HG02642 (cell line): ENCODE measurements at regions not wholly inside any gene's neighbourhood (a gene's known extent, or its start where the extent isn't known, plus 50 kb on each side); places are given as distances from the start of the nearest gene placed in this dataset.

Source experiments
- ATAC-seq: cut with Tn5 transposase; IDR thresholded peaks from one replicate; pipeline ENCODE4 v1.9.1; 2021; ENCODE audit warnings: mild to moderate bottlenecking; ENCODE audit not compliant: unreplicated experiment, poor library complexity

- ATAC-seq = no peak
Measured at GRCh38 chr10:36515319-36515718, 610.1 kb upstream of the ANKRD30A start.

GRCh38 chr10:36507715-36508114, 617.7 kb upstream of the ANKRD30A start:
- no peak for ATAC-seq

- ATAC-seq = no peak
Measured at GRCh38 chr10:36506697-36507496, 618.5 kb upstream of the ANKRD30A start.

GRCh38 chr10:36506261-36506660, 619.1 kb upstream of the ANKRD30A start:
- no peak for ATAC-seq

GRCh38 chr10:36504758-36505157, 620.6 kb upstream of the ANKRD30A start:
- no peak for ATAC-seq

GRCh38 chr10:36500266-36500665, 625.1 kb upstream of the ANKRD30A start:
- no peak for ATAC-seq

GRCh38 chr10:36499693-36500092, 625.7 kb upstream of the ANKRD30A start:
- no peak for ATAC-seq

- no peak for ATAC-seq
Measured at GRCh38 chr10:36496758-36497157, 628.6 kb upstream of the ANKRD30A start.

- ATAC-seq = no peak
Measured at GRCh38 chr10:36494371-36494770, 631.0 kb upstream of the ANKRD30A start.

GRCh38 chr10:36493516-36493880, 631.9 kb upstream of the ANKRD30A start:
- ATAC-seq = no peak

GRCh38 chr10:36492590-36493515, 632.5 kb upstream of the ANKRD30A start:
- ATAC-seq = no peak

GRCh38 chr10:36491926-36492325, 633.5 kb upstream of the ANKRD30A start:
- no peak for ATAC-seq

- ATAC-seq = no peak
Measured at GRCh38 chr10:36489611-36490228, 635.7 kb upstream of the ANKRD30A start.

- no peak for ATAC-seq
Measured at GRCh38 chr10:36489181-36489580, 636.2 kb upstream of the ANKRD30A start.

GRCh38 chr10:36488579-36488978, 636.8 kb upstream of the ANKRD30A start:
- ATAC-seq = no peak

- no peak for ATAC-seq
Measured at GRCh38 chr10:36479073-36479472, 646.3 kb upstream of the ANKRD30A start.

- no peak for ATAC-seq
Measured at GRCh38 chr10:36476399-36476798, 649.0 kb upstream of the ANKRD30A start.

GRCh38 chr10:36475746-36476145, 649.7 kb upstream of the ANKRD30A start:
- no peak for ATAC-seq

- ATAC-seq = no peak
Measured at GRCh38 chr10:36474456-36474855, 650.9 kb upstream of the ANKRD30A start.

GRCh38 chr10:36473122-36473521, 652.3 kb upstream of the ANKRD30A start:
- no peak for ATAC-seq

- no peak for ATAC-seq
Measured at GRCh38 chr10:36469585-36469984, 655.8 kb upstream of the ANKRD30A start.
